Panc1 (cell line): ENCODE measurements at regions not wholly inside any gene's neighbourhood (a gene's known extent, or its start where the extent isn't known, plus 50 kb on each side); places are given as distances from the start of the nearest gene placed in this dataset.

ENCODE experiments used
- CTCF ChIP-seq: fragments of 450-650 bp; IDR thresholded peaks from 2 replicates; pipeline ENCODE4 v1.5.1; 2017; ENCODE audit warnings: mild to moderate bottlenecking
- POLR2AphosphoS5 ChIP-seq: IDR thresholded peaks from 2 replicates; pipeline ENCODE4 v1.6.1; 2012; ENCODE audit warnings: mild to moderate bottlenecking, low read depth, low read length, moderate library complexity
- REST ChIP-seq, 2 experiments: IDR thresholded peaks; 2 replicates each; pipeline ENCODE4 v1.6.1; 2011 to 2012; ENCODE audit warnings: low read depth in 2 of 2, control low read depth in 1 of 2, low read length in 1 of 2, mild to moderate bottlenecking in 1 of 2, moderate library complexity in 1 of 2; ENCODE audit not compliant: insufficient read depth in 1 of 2
- TCF7L2 ChIP-seq: IDR thresholded peaks from 2 replicates; pipeline ENCODE4 v1.6.1; 2011; ENCODE audit warnings: mild to moderate bottlenecking, low read depth, low read length, inconsistent platforms

DNA sequence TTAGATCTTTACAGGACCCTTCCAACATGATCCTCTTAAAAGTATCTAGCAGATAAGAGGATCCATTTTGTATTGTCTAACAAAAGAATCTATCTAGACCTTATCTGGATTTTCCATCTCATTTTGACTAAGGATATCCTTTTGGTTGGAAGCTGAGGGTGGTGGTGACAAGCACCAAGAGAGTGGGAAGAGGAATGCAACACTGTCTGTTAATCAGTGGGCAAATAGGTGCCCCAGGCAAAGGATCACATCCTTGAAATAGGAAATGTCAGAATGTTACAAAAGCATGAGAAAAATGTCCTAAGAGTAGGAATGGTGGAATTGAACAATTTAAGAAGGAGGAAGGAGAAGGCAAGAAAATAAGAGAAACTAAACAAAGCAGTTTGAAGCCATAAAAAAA lies 420.7 kb upstream of the CNTN3 start:
- no peak for TF ChIP-seq CTCF
- TF ChIP-seq POLR2AphosphoS5: no peak
- TF ChIP-seq TCF7L2: no peak
- TF ChIP-seq REST (IDR thresholded peaks at IDR 0.05; ENCODE audit: insufficient read depth in 1 of 2, low read depth in 2 of 2, low read length in 1 of 2): no peak
